ENCODE measurements at regions not wholly inside any gene's neighbourhood (a gene's known extent, or its start where the extent isn't known, plus 50 kb on each side); places are given as distances from the start of the nearest gene placed in this dataset.

DNA sequence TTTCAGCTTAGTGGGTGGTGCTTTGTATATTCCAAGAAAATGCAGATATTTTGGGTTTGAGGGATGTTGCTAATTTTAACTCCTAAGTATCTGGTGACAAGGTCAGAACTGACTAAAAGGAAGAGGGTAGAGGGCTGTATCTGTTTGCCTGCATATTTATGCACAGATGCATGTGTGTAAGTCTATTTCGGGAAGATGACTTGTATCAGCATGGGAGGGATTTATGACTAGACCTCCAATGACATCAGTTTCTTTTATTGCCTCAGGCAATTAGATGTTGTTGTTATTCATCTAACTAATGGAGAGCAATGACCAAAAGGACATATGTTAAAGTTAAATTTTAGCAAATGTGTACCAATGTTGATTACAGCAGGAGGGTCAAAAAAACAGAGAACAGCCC lies 734.3 kb downstream of the QKI start:
- TF ChIP-seq PATZ1 (CRISPR knock-in tag; IDR thresholded peaks at IDR 0.05; ENCODE audit: borderline replicate concordance) (no peak), GLIS3 (CRISPR knock-in tag; IDR thresholded peaks at IDR 0.05) (no peak), ESRRG (CRISPR knock-in tag; IDR thresholded peaks at IDR 0.05) (no peak), ZC3H10 (CRISPR knock-in tag; IDR thresholded peaks at IDR 0.05) (no peak)
- TF ChIP-seq, protein P1, sequence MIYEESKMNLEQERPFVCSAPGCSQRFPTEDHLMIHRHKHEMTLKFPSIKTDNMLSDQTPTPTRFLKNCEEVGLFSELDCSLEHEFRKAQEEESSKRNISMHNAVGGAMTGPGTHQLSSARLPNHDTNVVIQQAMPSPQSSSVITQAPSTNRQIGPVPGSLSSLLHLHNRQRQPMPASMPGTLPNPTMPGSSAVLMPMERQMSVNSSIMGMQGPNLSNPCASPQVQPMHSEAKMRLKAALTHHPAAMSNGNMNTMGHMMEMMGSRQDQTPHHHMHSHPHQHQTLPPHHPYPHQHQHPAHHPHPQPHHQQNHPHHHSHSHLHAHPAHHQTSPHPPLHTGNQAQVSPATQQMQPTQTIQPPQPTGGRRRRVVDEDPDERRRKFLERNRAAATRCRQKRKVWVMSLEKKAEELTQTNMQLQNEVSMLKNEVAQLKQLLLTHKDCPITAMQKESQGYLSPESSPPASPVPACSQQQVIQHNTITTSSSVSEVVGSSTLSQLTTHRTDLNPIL (CRISPR knock-in tag; IDR thresholded peaks at IDR 0.05; ENCODE audit: low read depth) = no peak

Data from SK-N-SH treated with all-trans-retinoic acid at 6 μM for 48 hours (cell line).